HG03460 (cell line): ENCODE measurements at regions not wholly inside any gene's neighbourhood (a gene's known extent, or its start where the extent isn't known, plus 50 kb on each side); places are given as distances from the start of the nearest gene placed in this dataset.

Experiments
- ATAC-seq: cut with Tn5 transposase; IDR thresholded peaks from one replicate; pipeline ENCODE4 v1.9.1; 2021; ENCODE audit not compliant: unreplicated experiment

GRCh38 chr2:104033399-104033798 lies 820.5 kb upstream of the POU3F3 start:
- no peak for ATAC-seq

DNA sequence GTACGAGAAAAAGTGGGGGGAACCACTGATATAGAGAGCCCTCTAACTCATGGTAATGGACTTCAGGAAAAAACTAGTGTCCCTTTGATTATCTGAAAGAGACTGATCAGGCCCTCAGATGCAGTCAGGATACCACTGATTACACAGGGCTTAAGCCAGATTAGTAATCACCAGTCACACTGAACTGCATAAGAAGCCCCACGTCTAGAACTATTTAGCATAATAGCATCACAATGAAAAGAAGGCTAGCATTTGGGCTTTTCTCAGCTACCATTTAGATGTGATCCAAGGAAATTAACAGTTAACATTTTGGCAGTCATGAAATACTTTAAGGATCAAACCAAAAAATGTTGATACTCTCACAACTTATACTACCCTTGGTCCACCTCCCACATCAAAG lies 813.1 kb upstream of the POU3F3 start:
- ATAC-seq: no peak

DNA sequence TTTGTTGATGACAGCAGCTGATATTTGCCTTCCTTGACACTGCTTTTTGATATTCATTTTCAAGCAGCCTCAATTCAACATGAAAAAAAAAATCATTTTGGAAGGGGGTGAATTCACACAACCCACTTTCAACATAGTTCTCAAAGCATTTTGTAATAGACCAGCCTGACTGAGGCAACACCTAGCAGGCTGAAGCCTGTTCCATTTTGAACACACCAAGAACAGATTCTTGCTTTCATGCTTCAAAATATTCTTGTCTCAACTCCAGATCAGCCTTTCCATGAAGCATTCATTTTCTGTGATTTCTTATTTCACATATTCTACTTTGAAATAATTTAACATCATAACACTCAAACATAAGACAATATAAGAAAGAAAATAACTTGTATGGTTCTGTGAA lies 812.6 kb upstream of the POU3F3 start:
- no peak for ATAC-seq

- no peak for ATAC-seq
Measured at GRCh38 chr2:104043864-104044263, 810.1 kb upstream of the POU3F3 start.

DNA sequence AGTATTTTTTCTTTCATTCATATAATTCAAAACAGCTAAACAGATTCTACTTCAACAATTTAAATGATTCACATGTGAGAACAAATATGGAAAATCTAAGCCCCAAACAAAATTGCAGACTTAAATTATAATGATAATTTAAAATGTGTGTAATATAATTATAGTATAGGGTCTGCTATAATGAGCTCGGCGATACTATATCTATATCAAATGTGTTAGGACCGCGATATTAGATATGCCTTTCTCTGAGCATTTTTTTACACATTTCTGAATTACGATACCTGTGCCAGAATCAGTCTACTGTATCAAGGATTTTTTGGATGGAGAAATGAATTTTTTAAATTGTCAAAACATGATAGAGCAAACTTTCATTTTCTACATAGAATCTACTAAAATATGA lies 808.8 kb upstream of the POU3F3 start:
- no peak for ATAC-seq

GRCh38 chr2:104046466-104046865 lies 807.4 kb upstream of the POU3F3 start:
- no peak for ATAC-seq

DNA sequence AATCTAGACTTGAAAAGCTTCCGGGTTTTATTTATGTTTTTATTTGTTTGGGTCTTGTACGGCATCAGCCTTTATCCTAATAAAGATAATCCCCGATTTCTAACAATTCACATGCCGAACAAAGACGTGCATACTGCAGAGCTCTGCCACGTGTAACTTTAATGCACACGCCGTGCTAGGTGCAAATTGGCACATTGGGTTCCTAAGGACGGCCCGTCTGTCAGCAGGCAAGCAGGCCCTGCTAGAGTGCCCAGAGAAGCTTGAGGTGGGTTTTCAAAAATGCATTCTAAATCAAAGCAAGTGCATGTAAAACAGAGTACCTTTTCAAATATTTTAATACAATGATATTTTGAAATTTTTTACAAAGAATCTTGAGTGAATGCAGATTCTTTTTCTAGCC lies 806.4 kb upstream of the POU3F3 start:
- ATAC-seq: no peak

- ATAC-seq: no peak
Measured at GRCh38 chr2:104049438-104049837, 804.5 kb upstream of the POU3F3 start.

- no peak for ATAC-seq
Measured at GRCh38 chr2:104049981-104050380, 803.9 kb upstream of the POU3F3 start.

DNA sequence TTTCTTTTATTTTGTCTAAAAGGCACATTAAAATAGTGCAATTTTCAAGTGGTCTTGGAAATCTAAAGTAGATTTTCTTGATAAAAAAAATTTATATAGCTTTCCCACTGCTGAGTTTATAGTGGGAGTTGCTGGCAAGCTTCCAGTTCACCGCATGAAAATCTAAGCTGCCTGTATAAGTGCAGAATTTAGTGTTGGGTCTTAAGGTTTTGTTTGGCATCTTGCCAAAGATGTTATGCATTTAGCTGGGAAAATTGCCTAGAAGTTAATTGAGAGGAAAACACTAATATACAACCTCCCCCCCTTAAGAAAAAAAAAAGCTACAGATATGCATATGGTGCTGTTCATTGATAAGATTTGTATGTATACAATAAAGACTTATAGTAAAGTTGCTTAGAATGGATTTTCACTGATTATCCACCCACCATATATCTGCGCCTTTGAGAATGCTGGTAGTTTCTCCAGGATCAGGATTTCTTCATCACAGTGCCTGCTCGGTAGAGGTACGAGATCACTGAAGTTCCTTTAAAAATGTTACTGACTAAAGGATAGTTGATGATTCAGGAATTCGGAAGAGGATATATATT lies 803.2 kb upstream of the POU3F3 start:
- no peak for ATAC-seq

- ATAC-seq: no peak
Measured at GRCh38 chr2:104051766-104052165, 802.1 kb upstream of the POU3F3 start.

DNA sequence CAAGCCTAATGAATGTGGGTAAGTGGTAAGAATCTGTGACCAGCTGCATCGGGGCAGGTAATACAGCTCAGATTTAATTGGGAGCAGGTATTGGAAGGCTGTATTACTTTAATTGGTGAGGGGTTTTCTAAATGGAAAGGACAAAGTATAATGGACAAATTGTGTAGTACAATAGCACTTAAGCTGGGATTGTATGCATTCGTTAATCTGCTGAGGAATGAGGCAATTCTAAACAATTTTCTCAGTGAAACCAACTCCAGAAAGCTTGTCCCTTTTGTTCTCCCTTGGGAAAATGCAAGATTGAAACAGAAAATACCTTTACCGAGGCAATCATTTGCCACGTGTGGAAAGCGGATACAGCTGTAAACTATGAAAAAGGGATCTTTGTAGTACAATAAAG lies 801.6 kb upstream of the POU3F3 start:
- no peak for ATAC-seq

GRCh38 chr2:104056451-104056850 lies 797.5 kb upstream of the POU3F3 start:
- ATAC-seq: no peak

- no peak for ATAC-seq
Measured at GRCh38 chr2:104068665-104069064, 785.2 kb upstream of the POU3F3 start.

DNA sequence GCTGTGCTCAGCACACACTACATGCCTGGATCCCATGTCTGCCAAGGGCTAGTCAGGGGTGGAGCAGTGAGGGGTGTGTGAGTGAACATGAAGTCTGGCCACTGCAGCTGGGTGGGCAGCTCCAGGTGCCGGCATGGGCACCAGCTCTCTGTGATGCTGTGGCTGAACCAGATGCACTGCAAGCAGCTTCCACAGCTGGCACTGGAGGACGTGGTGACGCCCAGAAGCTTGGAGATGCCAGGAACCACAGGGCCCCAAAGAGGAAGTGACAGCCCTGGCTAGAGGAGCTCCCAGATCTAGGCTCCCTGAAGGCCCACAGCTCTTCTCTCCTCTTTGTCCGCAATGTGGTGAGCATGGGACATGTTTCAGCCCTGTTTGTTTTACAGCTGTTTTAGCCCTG lies 776.3 kb upstream of the POU3F3 start:
- no peak for ATAC-seq

DNA sequence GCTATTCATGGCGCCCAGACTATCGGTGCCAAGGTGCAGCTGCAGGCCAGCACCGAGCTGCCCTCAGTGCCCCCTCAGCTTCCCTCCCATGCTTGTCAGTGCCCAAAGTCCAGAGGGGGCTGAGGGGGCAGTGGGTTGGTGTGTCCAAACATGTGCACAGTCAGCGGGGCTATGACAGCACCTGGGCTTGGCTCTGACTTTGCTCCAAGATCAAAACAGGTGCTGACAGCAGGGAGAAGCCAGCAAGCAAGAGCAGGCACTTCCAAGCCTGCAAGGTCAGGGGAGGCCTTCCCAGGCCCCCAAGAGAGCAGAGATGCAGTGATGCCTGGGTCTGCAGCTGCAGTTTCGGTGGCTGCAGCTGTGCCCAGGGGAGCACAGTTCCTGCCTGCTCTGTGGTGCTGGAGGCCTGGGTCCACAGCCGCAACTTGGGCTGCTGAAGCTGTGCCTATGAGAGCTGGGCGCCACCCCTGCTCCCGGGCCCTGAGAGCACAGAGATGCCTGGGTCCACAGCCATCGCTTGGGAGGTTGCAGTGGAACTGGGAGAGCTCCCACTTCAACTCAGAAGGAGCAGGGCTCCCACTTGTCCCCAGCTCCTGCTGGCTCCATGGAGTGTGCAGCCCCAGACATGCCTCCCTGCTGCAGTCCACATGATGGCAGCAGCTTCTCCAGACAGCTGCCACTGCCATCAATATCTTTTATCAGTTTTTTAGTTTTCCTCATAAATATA lies 775.3 kb upstream of the POU3F3 start:
- no peak for ATAC-seq

- no peak for ATAC-seq
Measured at GRCh38 chr2:104088745-104089144, 765.2 kb upstream of the POU3F3 start.

GRCh38 chr2:104090407-104090806 lies 763.5 kb upstream of the POU3F3 start:
- ATAC-seq: no peak

DNA sequence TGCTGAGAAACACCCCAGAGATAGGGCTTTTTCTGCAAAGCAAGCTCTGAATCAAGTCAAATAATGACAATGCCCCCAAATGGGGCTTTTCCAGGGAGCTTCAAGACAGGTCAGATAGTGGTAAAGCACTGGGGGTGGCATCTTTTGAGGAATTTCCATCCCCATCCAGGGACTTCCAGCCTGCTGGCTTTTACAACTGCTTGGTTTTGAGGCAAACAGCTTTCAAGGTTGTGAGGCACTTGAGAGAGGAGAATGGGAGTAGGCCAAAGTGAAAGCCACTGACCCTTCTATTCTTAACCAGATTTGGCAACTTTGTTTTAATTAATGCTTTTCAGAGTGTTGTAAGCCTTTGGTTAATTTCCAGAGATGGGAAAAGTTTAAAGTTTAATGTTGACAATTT lies 762.0 kb upstream of the POU3F3 start:
- no peak for ATAC-seq

- ATAC-seq: no peak
Measured at GRCh38 chr2:104092886-104093285, 761.0 kb upstream of the POU3F3 start.

DNA sequence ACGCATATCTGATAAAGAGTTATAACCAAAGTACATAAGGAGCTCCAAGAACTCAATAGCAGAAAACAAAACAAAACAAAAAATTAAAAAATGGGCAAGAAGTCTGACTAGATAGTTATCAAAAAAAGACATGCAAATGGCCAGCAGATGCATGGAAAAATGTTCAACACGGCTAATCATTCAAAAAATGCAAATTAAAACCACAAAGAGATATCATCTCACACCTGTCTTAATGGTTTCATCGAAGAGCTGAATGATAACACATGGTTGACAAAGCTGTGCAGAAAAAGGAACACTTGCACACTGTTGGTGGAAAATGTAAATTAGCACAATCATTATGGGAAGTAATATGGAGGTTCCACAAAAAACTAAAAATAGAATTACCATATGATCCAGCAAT lies 751.3 kb upstream of the POU3F3 start:
- ATAC-seq: no peak

GRCh38 chr2:104109356-104109755 lies 744.6 kb upstream of the POU3F3 start:
- ATAC-seq: no peak

- no peak for ATAC-seq
Measured at GRCh38 chr2:104118889-104119288, 735.0 kb upstream of the POU3F3 start.
